ENCODE measurements at regions not wholly inside any gene's neighbourhood (a gene's known extent, or its start where the extent isn't known, plus 50 kb on each side); places are given as distances from the start of the nearest gene placed in this dataset.
"Not testable (repeated sequence)": the region's sequence is repeated elsewhere in the genome, so short reads cannot be mapped to it uniquely, and the experiment has no call there.

- no peak for DNase-seq (ENCODE audit: low spot score)
These were observed 149.5 kb downstream of the CCNG2 start for GRCh38 chr4:77306496-77306895.

- peak; percentile 23 for DNase-seq (ENCODE audit: low spot score)
These were observed 151.8 kb downstream of the CCNG2 start for GRCh38 chr4:77308843-77309242.

DNA sequence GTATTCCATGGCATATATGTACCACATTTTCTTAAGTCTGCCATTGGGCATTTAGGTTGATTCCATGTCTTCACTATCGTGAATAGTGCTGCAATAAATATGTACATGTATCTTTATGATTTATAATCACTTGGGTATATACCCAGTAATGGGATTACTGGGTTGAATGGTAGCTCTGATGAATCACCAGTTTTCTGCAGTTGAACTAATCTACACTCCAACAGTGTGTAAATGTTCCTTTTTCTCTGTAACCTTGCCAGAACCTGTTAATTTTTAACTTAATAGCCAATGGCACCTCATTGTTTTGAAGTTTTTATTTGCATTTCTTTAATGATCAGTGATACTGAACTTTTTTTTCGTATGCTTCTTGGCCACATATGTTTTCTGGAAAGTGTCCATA, 152.5 kb downstream of the CCNG2 start:
- DNase-seq (ENCODE audit: low spot score): no peak

DNA sequence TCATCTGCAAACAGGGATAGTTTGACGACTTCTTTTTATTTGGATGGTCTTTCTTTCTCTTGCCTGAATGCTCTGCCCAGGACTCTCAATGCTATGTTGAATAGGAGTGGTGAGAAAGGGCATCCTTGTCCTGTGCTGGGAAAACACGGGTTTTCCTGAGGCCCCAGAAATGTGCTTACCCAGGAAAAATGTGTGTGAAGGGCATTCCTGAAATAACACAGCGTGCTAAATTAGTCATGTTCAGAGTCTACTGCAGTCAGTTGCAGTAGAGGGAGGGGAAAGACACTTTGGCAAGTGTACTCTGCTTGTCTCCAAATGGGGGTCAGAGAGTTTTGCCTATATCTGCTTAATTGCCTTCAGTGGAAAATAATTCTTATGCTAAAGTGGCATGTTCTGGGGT, 153.9 kb downstream of the CCNG2 start:
- no peak for DNase-seq (ENCODE audit: low spot score)

- no peak for DNase-seq (ENCODE audit: low spot score)
These were observed 157.7 kb downstream of the CCNG2 start for GRCh38 chr4:77314697-77315096.

GRCh38 chr4:77327151-77327550, 170.1 kb downstream of the CCNG2 start:
- no peak for DNase-seq (ENCODE audit: low spot score)

DNA sequence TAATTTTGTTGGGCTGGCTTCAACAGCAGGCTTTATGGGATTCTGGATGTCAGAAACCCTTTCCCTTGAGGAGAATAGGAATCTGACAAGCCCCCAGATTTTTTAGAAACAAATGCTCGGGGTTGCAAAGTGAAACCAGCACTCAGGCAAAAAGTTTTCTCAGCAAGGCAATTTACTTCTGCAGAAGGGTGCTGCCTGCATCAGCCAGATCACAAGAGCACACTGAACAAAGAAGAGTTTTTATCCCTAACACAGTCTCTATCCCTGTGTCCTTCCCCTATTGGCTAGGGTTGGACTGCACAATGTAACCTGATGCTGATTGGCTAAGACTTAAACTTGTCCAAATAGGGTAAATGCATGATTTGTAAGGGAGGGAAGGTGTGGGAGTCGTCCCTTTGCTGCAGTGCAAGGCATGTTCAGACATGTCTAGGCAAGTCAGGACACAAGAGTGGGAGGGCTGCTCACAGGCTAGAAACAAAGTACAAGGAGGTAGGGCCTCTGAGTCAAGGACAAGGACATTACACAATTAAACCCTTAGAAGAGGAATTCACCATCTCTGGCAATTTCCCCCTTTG, 175.8 kb downstream of the CCNG2 start:
- DNase-seq (ENCODE audit: low spot score): peak; percentile 22

GRCh38 chr4:77336411-77337142, 179.6 kb downstream of the CCNG2 start:
- no peak for DNase-seq (ENCODE audit: low spot score)

DNA sequence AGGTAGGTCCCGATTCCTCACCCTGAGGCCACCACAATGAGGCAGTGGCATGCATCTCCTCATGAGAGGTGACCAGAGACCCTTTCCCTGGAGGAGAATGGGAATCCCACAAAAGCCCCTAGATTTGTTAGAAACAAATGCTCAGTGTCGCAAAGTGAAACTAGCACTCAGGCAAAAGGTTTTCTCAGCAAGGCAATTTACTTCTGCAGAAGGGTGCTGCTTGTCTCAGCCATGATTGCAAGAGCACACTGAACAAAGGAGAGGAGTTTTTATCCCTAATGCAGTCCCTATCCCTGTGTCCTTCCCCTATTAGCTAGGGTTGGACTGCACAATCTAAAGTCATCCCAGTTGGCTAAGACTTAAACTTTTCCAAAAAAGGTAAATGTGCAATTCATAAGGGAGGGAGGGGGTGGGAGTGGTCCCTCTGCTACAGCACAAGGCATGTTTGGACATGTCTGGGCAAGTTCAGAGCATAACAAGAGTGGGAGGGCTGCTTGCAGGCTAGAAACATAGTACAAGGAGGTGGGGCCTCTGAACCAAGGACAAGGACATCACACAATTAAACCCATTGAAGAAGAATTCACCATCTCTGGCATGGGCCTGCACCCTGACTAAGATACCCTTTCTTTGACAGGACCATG, 185.3 kb downstream of the CCNG2 start:
- DNase-seq (ENCODE audit: low spot score): peak; percentile 22

DNA sequence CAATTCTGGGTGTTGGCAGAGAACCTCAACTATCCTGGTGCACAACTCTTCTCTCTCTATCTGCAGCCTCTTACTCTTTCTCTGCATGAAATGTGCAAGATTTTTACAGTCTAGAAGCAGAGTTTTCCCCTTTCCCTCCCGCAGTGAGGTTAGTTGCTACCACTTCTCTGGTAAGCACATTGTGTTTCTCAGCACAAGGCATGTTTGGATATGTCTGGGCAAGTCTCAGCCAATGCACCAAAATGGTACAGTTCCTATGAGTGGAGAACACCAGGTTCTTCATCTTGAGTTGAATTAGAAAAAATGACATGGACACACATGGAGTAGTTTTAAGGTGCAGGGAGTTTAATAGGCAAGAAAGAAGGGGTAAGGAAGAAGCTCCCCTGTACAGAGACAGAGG, 187.0 kb downstream of the CCNG2 start:
- DNase-seq (ENCODE audit: low spot score): no peak

DNA sequence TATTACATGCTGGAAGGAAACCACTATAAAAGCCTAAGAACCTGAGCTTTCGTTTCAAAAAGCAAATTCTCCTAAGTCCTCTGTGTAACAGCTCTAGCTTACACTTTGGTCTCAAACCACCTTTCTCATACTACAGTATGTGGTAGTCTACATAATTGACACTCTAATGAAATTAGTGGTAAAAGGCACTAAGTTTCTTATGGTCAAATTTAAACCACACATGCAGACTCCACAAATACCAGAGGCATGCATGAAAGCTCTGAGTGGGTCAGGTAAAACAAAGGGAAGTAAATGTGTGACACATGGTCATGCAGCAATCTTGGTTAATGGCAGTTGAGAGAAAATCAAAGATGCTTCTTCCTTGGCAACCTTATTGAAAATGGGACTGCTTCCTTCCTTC, 187.8 kb downstream of the CCNG2 start:
- no peak for DNase-seq (ENCODE audit: low spot score)

DNA sequence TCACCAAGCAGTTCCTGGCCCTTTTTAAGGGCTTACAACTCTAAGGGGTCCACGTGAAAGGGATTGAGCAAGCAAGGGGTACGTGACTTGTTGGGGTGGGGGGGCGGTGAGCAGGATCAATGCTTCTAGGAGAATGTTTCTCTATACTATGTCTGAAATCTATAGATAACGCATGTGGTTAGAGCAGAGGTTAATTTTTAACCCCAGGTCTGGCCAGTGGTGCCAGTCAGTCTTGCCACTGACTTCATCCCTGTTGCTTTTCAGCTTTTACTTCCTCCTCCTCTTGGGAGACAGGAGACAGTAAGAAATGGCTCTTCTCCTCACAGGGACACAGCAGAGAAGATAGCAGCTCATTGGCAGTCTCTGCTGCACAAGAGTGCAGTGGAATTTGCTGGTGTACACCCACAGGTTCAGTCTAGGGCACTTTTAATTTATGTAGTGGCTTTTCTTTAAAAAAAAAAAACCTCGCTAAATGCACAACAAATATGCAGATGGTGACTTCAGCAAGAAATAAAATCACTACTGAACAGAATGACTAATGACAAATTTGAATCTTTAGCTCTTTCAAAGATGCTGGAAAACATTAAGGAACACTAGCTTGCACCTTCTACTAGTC, 190.5 kb downstream of the CCNG2 start:
- DNase-seq (ENCODE audit: low spot score): peak; percentile 71

- no peak for DNase-seq (ENCODE audit: low spot score)
These were observed 191.8 kb downstream of the CCNG2 start for GRCh38 chr4:77348815-77349214.

GRCh38 chr4:77349364-77349763, 192.4 kb downstream of the CCNG2 start:
- DNase-seq (ENCODE audit: low spot score): no peak

DNA sequence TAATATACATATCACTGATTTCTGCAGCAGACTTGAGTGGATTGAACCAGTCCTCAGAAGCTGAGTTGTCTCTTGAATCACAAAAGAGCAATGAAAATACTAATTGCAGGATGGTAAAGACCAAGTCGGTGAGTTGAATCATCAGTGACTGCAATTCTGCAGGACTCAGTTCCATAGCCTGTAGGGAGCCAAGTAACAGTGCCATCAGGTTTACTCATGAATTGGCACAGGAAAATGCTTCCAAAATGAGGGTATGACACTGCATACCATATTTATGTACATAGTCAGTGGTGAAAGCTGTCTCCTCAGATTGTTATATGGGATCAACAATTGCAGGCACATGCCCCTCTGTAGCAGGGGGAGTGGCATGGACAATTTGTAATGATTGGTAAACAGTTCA, 192.8 kb downstream of the CCNG2 start:
- no peak for DNase-seq (ENCODE audit: low spot score)

DNA sequence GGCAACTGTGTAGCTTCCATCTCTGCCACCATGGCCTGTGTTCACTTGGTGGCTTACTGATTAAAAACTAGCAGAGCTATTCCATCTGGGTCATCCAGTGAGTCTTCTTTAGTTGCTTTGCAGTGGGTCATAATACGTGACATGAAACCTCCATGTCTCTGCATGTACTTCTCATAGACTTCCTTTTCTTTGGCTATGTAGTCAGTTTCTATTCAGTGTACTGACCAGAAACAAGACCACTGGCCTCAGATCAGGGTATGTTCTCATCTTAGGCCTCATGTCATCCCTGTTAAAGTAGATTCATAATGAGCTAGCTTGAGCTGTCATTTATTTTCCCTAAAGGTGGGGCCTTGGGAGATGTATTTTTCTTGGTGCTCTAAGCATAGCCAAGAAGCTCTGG, 195.2 kb downstream of the CCNG2 start:
- no peak for DNase-seq (ENCODE audit: low spot score)

DNA sequence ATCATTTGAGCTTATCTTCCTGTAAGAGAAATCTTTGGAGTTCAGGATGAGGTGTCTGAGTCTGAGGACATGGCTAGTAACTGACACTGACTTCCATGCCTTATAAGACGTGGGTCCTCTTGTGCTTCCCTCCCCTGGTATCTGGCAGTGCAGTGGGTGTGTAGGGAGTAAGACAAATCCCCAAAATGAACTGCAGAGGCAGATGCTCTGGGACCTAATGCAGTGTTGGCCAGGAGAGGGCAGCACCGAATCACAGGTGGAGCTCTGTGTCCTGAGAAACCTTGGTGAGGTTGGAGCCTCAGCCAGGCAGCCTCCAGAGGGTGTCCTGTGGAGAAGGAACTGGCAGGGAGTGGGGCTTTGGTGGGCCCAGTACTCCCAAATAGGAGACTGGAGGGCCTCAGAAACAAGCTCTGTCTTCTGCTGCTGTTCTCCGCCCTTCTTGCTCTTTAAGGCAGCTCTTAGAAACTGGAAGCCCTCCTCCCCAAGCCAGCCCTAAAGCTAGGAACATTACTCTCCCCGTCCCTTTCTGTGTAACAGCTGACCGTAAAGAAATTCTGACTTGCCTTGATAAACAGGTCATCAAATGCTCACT, 196.8 kb downstream of the CCNG2 start:
- DNase-seq (ENCODE audit: low spot score): not testable (repeated sequence)

GRCh38 chr4:77354550-77354949, 197.5 kb downstream of the CCNG2 start:
- DNase-seq (ENCODE audit: low spot score): no peak

GRCh38 chr4:77355731-77356130, 198.7 kb downstream of the CCNG2 start:
- no peak for DNase-seq (ENCODE audit: low spot score)

DNA sequence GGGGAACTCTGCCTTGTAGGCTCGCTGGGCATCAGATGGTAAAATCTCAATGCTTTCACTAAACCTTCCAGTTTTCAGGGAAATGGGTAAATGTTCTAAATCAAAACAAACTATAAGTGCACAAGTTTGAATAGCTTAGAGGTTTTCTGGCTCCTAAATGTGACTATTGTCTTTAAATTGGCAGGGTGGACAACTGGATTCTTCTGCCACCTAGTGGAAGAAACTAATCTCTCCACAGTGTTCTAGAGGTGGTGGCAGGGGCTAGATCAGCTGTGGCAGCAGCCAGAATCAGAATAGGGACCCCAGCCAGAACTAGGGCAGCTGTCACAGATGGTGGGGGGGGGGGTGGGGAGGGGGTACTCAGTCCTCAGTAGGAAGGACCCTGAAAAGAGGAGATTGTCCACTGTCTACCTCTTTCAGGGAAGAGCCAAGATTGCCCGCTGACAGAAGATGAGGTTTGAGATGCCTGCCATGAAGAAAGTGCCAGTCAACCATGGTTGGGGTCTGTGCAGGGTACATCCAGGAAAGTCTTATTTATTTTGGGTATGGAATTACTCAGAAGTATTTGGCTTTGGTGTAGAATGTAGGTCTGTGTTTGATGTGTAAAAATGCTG, 201.4 kb downstream of the CCNG2 start:
- DNase-seq (ENCODE audit: low spot score): peak; percentile 49

DNA sequence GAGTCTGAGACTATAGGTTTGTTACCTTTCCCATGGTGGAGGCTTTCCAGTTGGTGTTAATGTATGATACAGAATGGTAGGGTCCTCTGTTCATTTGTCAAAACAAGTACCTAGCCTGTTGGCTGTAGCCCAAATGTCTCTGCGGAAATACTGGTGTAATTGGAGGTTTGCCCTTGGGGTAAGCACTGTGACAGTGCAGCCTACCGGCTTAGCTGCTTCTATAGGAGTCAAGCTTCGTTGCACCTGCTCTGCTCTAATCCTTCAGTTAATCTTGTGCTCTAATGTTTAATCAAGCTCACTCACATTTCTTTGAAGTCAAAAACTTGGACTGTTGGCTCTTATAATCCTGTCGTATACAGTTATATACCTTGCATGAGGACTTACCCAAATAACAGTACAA, 203.4 kb downstream of the CCNG2 start:
- DNase-seq (ENCODE audit: low spot score): no peak

GRCh38 chr4:77366876-77367275, 209.9 kb downstream of the CCNG2 start:
- not testable (repeated sequence) for DNase-seq (ENCODE audit: low spot score)

Data from LoVo (cell line).